GM23248 (cell line): ENCODE measurements at regions not wholly inside any gene's neighbourhood (a gene's known extent, or its start where the extent isn't known, plus 50 kb on each side); places are given as distances from the start of the nearest gene placed in this dataset.
A peak's percentile ranks its signal among the peaks of the same experiment; 100 is the strongest.

ENCODE experiments used
- DNase-seq: peaks from one replicate; pipeline ENCODE4 v3.0.0-alpha.2; 2015
- H2AFZ ChIP-seq: fragments of 200-600 bp; sonication (generic); 2 replicates; pipeline ENCODE4 v1.6.1; 2016; ENCODE audit warnings: antibody characterized with exemption
- H3F3A ChIP-seq: fragments of 200-600 bp; sonication (generic); 2 replicates; pipeline ENCODE4 v1.6.1; 2016; ENCODE audit warnings: mild to moderate bottlenecking, antibody characterized with exemption, mixed run types; ENCODE audit not compliant: insufficient read depth
- H3K27ac ChIP-seq: fragments of 200-600 bp; sonication (generic); 2 replicates; pipeline ENCODE4 v1.5.1; 2016; ENCODE audit warnings: mild to moderate bottlenecking
- H3K27me3 ChIP-seq: fragments of 200-600 bp; sonication (generic); replicated peaks from 2 replicates; pipeline ENCODE4 v1.6.1; 2016; ENCODE audit warnings: mild to moderate bottlenecking; ENCODE audit not compliant: insufficient read depth
- H3K36me3 ChIP-seq: fragments of 200-600 bp; sonication (generic); 2 replicates; pipeline ENCODE4 v1.6.1; 2016; ENCODE audit warnings: low read depth, mild to moderate bottlenecking
- H3K4me1 ChIP-seq: fragments of 200-600 bp; sonication (generic); 2 replicates; pipeline ENCODE4 v1.6.1; 2016; ENCODE audit warnings: mild to moderate bottlenecking; ENCODE audit not compliant: insufficient read depth
- H3K4me2 ChIP-seq: fragments of 200-600 bp; sonication (generic); one replicate; pipeline ENCODE4 v1.6.1; 2016; ENCODE audit warnings: mild to moderate bottlenecking; ENCODE audit not compliant: unreplicated experiment
- H3K4me3 ChIP-seq: fragments of 200-600 bp; sonication (generic); 2 replicates; pipeline ENCODE4 v1.5.1; 2016; ENCODE audit warnings: mild to moderate bottlenecking
- H3K79me2 ChIP-seq: fragments of 200-600 bp; sonication (generic); 2 replicates; pipeline ENCODE4 v1.6.1; 2016; ENCODE audit warnings: mild to moderate bottlenecking; ENCODE audit not compliant: insufficient read depth
- H3K9ac ChIP-seq: fragments of 200-600 bp; sonication (generic); 2 replicates; pipeline ENCODE4 v1.6.1; 2016; ENCODE audit warnings: mild to moderate bottlenecking
- H3K9me2 ChIP-seq: fragments of 200-600 bp; sonication (generic); 2 replicates; pipeline ENCODE4 v1.6.1; 2016; ENCODE audit warnings: mixed run types, mild to moderate bottlenecking, moderate library complexity; ENCODE audit not compliant: insufficient read depth
- H3K9me3 ChIP-seq: fragments of 200-600 bp; sonication (generic); one replicate; pipeline ENCODE4 v1.6.1; 2017; ENCODE audit warnings: low read depth
- H4K20me1 ChIP-seq: fragments of 200-600 bp; sonication (generic); 2 replicates; pipeline ENCODE4 v1.6.0; 2016; ENCODE audit not compliant: insufficient read depth
- EZH2 ChIP-seq: fragments of 200-600 bp; sonication (generic); IDR thresholded peaks from 2 replicates; pipeline ENCODE4 v1.6.1; 2018; ENCODE audit warnings: antibody characterized with exemption, mild to moderate bottlenecking; ENCODE audit not compliant: insufficient read depth, poor library complexity, severe bottlenecking
- EZH2phosphoT487 ChIP-seq: fragments of 200-600 bp; sonication (generic); IDR thresholded peaks from 2 replicates; pipeline ENCODE4 v1.6.1; 2018; ENCODE audit warnings: antibody characterized with exemption, moderate library complexity, mild to moderate bottlenecking, low read depth; ENCODE audit not compliant: insufficient read depth
- WGBS, 2 experiments: methylation state at CpG; one replicate each; pipeline ENCODE4 v1.1.6; 2015 to 2017; ENCODE audit warnings: low lambda C conversion rate in 2 of 2, low coverage in 1 of 2; ENCODE audit errors: missing lambda C conversion rate in 2 of 2; 5-methylcytosine and 5-hydroxymethylcytosine counted together
- in situ Hi-C: fragments of 300-500 bp; cut with MboI; formaldehyde crosslinking; loops from 2 replicates; pipeline ENCODE4 v1.15.0; 2020

DNA sequence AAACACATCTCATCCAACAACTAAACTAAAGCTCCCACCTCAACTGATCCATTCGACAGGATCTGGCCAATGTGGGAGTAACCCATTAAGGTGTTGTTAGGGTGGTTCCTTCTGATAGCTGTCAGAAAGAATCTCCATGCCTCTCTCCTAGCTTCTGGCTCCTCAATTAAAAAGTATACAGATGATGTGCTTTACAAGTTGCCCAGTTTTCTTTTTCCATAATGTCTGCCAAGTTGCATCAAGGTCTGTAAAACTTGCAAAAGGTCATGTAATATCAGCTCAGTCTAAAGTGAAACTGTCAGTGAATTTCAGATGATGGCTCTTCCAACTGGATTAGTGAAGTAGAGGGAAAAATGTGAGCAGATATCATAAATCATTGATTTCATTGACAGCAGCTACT, 191.8 kb downstream of the RAB28 start:
- H3F3A ChIP-seq, result peaks cover 17% of the 10 kb centered on the region
- in situ Hi-C loops, result no loop called here
- H3K36me3 ChIP-seq, result no peaks in the 10 kb centered on the region
- WGBS, 2 experiments, result 82 to 85% methylated on average over 1 of the region's 1 CpG
- no peak overlapping the region for H3K9ac ChIP-seq
- H3K9me2 ChIP-seq, result no peaks in the 10 kb centered on the region
- no peak overlapping the region for H3K4me3 ChIP-seq
- peaks cover 18% of the 10 kb centered on the region for H3K4me1 ChIP-seq
- H4K20me1 ChIP-seq, result no peaks in the 10 kb centered on the region
- no peak overlapping the region for H3K27ac ChIP-seq
- DNase-seq, result no peak
- TF ChIP-seq EZH2phosphoT487 (no peak), EZH2 (no peak)
- no peaks in the 10 kb centered on the region for H3K9me3 ChIP-seq
- no peak overlapping the region for H3K4me2 ChIP-seq
- H3K27me3 ChIP-seq, result no peaks in the 10 kb centered on the region
- H2AFZ ChIP-seq, result no peak overlapping the region
- no peaks in the 10 kb centered on the region for H3K79me2 ChIP-seq

DNA sequence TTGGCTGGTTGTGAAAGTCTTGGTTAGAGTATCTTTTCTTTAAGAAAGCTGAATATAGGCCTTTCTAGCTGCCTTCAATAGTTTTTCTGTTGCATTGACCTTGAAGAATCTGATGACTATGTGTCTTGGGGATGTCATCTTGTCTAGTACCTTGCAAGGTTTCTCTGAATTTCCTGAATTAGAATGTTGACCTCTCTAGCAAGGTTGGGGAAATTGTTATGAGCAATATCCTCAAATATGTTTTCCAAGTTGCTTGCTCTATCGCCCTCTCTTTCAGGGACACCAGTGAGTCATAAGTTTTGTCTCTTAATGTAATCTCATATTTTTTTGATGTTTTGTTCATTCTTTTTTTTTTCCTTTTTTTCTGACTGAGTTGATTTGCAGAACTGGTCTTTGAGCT, 194.7 kb downstream of the RAB28 start:
- peak; percentile 69 for DNase-seq
- in situ Hi-C loops, result no loop called here
- Histone ChIP-seq H3K4me3 (no peak overlapping the region), H3K9me3 (no peaks in the 10 kb centered on the region), H3K79me2 (no peaks in the 10 kb centered on the region), H3K36me3 (no peaks in the 10 kb centered on the region), H4K20me1 (no peaks in the 10 kb centered on the region), H3F3A (peaks cover 17% of the 10 kb centered on the region), H2AFZ (no peak overlapping the region), H3K4me2 (no peak overlapping the region), H3K27ac (peak overlapping the region; percentile 38), H3K9me2 (0 out of 2 replicates have a peak, but pooled peaks cover 4% of the 10 kb centered on the region), H3K4me1 (peaks cover 18% of the 10 kb centered on the region), H3K9ac (no peak overlapping the region), H3K27me3 (no peaks in the 10 kb centered on the region)
- 0 to 6% methylated on average over 1 of the region's 1 CpG for WGBS, 2 experiments
- no peak for TF ChIP-seq EZH2
- no peak for TF ChIP-seq EZH2phosphoT487

DNA sequence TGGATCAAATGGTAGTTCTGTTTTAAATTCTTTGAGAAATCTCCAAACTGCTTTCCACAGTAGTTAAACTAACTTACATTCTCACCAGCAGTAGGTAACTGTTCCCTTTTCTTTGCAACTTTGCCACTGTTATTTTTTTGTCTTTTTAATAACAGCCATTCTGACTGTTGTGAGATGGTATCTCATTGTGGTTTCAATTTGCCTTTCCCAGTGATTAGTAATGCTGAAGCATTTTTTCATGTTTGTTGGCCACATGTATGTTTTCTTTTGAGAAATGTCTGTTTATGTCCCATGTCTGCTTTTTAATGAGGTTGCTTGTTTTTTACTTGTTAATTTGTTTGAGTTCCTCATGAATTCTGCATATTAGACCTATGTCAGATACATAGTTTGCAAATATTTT, 198.8 kb downstream of the RAB28 start:
- Histone ChIP-seq H3K9me3 (no peaks in the 10 kb centered on the region), H3K36me3 (no peaks in the 10 kb centered on the region), H4K20me1 (no peaks in the 10 kb centered on the region), H3K4me2 (no peak overlapping the region), H3K9ac (no peak overlapping the region), H3K4me1 (peaks cover 18% of the 10 kb centered on the region), H3K27me3 (no peaks in the 10 kb centered on the region), H3K27ac (no peak overlapping the region), H2AFZ (no peak overlapping the region), H3F3A (peaks cover 17% of the 10 kb centered on the region), H3K79me2 (no peaks in the 10 kb centered on the region), H3K4me3 (no peak overlapping the region), H3K9me2 (0 out of 2 replicates have a peak, but pooled peaks cover 4% of the 10 kb centered on the region)
- DNase-seq, result peak; percentile 31
- no peak for TF ChIP-seq EZH2phosphoT487
- no peak for TF ChIP-seq EZH2
- in situ Hi-C loops, result no loop called here

DNA sequence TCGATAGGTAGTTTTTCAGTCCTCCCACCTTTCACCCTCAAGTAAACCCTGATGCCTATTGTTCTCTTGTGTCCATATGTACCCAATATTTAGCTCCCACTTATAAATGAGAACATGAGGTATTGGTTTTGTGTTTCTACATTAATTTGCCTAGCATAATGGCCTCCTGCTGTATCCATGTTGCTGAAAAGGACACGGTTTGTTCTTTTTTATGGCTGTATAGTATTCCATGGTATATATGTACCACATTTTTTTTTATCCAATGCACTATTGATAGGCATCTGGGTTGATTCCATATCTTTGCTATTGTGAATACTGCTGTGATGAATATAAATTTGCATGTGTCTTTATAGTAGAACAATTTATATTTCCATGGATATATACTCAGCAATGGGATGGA, 199.2 kb downstream of the RAB28 start:
- no peak overlapping the region for H3K4me3 ChIP-seq
- in situ Hi-C loops, result no loop called here
- no peak for TF ChIP-seq EZH2phosphoT487
- no peak for TF ChIP-seq EZH2
- no peaks in the 10 kb centered on the region for H3K36me3 ChIP-seq
- H3K79me2 ChIP-seq, result no peaks in the 10 kb centered on the region
- no peak overlapping the region for H3K4me2 ChIP-seq
- H3K27ac ChIP-seq, result no peak overlapping the region
- H3K9me3 ChIP-seq, result no peaks in the 10 kb centered on the region
- 0 out of 2 replicates have a peak, but pooled peaks cover 4% of the 10 kb centered on the region for H3K9me2 ChIP-seq
- WGBS, 2 experiments, result 53 to 58% methylated on average over 2 of the region's 2 CpGs
- H3K9ac ChIP-seq, result no peak overlapping the region
- H2AFZ ChIP-seq, result no peak overlapping the region
- no peak for DNase-seq
- H3K27me3 ChIP-seq, result no peaks in the 10 kb centered on the region
- peaks cover 16% of the 10 kb centered on the region for H3F3A ChIP-seq
- H3K4me1 ChIP-seq, result peaks cover 14% of the 10 kb centered on the region
- no peaks in the 10 kb centered on the region for H4K20me1 ChIP-seq

DNA sequence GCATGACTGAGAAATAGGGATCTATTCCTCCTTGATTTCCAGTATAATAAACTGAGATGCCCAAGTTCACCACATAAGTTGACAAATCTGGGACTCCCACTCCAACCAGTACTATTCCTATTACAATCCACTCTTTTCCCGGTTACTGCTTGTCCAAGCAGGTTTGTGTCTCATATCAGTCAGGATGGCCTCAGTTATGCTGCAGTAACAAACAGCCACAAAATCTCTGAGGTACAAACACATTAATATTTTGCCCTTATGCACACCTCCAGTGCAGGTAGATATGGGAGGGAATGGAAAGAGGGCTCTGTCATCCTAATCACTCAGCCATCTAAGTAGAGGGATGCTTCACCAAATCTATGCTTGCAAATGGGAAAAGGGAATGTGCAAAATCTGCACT, 207.8 kb downstream of the RAB28 start:
- Histone ChIP-seq H3K36me3 (no peaks in the 10 kb centered on the region), H3K27me3 (no peaks in the 10 kb centered on the region), H3K4me2 (no peak overlapping the region), H3K9me2 (no peaks in the 10 kb centered on the region), H4K20me1 (no peaks in the 10 kb centered on the region), H3K4me1 (no peaks in the 10 kb centered on the region), H3F3A (no peaks in the 10 kb centered on the region), H3K79me2 (no peaks in the 10 kb centered on the region), H3K4me3 (no peak overlapping the region), H3K9me3 (no peaks in the 10 kb centered on the region), H2AFZ (no peak overlapping the region), H3K27ac (no peak overlapping the region), H3K9ac (no peak overlapping the region)
- in situ Hi-C loops, result no loop called here
- no peak for DNase-seq
- WGBS, 2 experiments, result 92 to 96% methylated on average over 1 of the region's 1 CpG
- TF ChIP-seq EZH2 (no peak), EZH2phosphoT487 (no peak)
